ENCODE measurements at regions not wholly inside any gene's neighbourhood (a gene's known extent, or its start where the extent isn't known, plus 50 kb on each side); places are given as distances from the start of the nearest gene placed in this dataset.
"Not testable (repeated sequence)": the region's sequence is repeated elsewhere in the genome, so short reads cannot be mapped to it uniquely, and the experiment has no call there.

DNA sequence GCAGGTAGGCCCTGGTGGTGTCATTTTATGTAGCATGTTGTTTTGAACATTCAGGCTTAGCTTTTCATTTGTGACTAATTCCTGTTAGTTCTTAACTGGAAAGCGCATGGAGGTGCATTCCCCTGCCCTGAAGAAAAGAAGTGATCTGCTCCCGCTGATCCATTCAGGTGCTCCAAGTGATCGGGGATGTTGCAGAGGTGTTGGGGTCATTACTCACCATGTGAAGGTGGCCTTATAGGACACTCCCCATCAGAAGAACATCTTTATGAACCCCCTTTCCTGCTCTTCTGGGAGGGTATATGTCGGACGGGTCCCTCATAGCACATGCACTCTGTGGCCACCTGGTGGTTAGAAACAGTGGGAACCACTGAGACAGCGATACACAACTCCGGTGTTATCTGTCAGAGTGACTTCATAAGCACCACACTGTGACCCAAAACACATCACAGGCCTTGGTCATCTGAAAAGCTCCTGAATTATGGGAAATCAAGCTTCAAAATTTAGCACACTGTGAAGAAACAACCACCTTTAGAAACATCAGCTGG lies 172.5 kb upstream of the NOTCH2NLA start:
- 60% methylated on average over 2 of the region's 7 CpGs for WGBS (ENCODE audit: insufficient coverage, low coverage, missing lambda C conversion rate)
- DNase-seq (ENCODE audit: extremely low read depth in 1 of 4, low spot score in 3 of 4), result peak in 1 of 4 experiments; percentile 47
- not testable (repeated sequence) for FAIRE-seq

More for the DNA sequence above, 172.5 kb upstream of the NOTCH2NLA start:
- BruUV-seq (replicated peaks); H3K4me3 ChIP-seq; H3K4me2 ChIP-seq (ENCODE audit: insufficient read depth, low read length); H3K79me2 ChIP-seq (ENCODE audit: control insufficient read depth, insufficient read depth, low read length); H2AFZ ChIP-seq (ENCODE audit: low read depth, low read length); H4K20me1 ChIP-seq (replicated peaks; ENCODE audit: control insufficient read depth, insufficient read depth, low read length); CTCF ChIA-PET (ENCODE audit: low intra/inter-chr PET ratio); H3K27me3 ChIP-seq (ENCODE audit: control insufficient read depth in 2 of 2, insufficient read depth in 2 of 2, low read length in 2 of 2); H3K4me1 ChIP-seq (replicated peaks in 1 of 2; ENCODE audit: control insufficient read depth in 2 of 2, insufficient read depth in 2 of 2, low read length in 2 of 2); H3K27ac ChIP-seq (ENCODE audit: extremely low read depth, low read depth, low read length); POLR2A ChIA-PET; H3K9me1 ChIP-seq (ENCODE audit: control insufficient read depth, insufficient read depth, low read length); in situ Hi-C loops (cut with MboI); H3K36me3 ChIP-seq (ENCODE audit: control insufficient read depth, insufficient read depth, low read length); H3K9me3 ChIP-seq (replicated peaks; ENCODE audit: control insufficient read depth, insufficient read depth, low read depth, low read length); intact Hi-C loops (cut with micrococcal nuclease); H3K9ac ChIP-seq (ENCODE audit: insufficient read depth in 1 of 2, low read depth in 2 of 2, low read length in 2 of 2); TF ChIP-seq ATF1 (CRISPR knock-in tag; IDR thresholded peaks at IDR 0.05): not testable (repeated sequence)
- ATAC-seq, result peak; percentile 97
- TF ChIP-seq, protein P1, sequence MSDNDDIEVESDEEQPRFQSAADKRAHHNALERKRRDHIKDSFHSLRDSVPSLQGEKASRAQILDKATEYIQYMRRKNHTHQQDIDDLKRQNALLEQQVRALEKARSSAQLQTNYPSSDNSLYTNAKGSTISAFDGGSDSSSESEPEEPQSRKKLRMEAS (CRISPR knock-in tag; IDR thresholded peaks at IDR 0.05), result peak; percentile 55; the same call in 1 of the 2 replicates
- TF ChIP-seq CREM (IDR thresholded peaks at IDR 0.05; ENCODE audit: low read depth) (peak; percentile 67), SMARCA4 (IDR thresholded peaks at IDR 0.05) (peak; percentile 27; the same call in 1 of the 2 replicates), ATF1 (tag; IDR thresholded peaks at IDR 0.05) (peak; percentile 54; the same call in 1 of the 2 replicates), RAD21 (CRISPR knock-in tag; conservative IDR thresholded peaks at IDR 0.05 in 1 of 2, IDR thresholded peaks at IDR 0.05 in 1 of 2) (peak in 1 of 2 experiments; percentile 44; a peak in 2 of 4 replicates), ATF7 (IDR thresholded peaks at IDR 0.05) (0 out of 2 replicates have a peak, but pooled peaks have one; percentile 17), CREB1 (IDR thresholded peaks at IDR 0.05) (peak; percentile 30; the same call in 1 of the 2 replicates), CREB1 (CRISPR knock-in tag; IDR thresholded peaks at IDR 0.05) (peak; percentile 43; the same call in 1 of the 2 replicates)
- TF ChIP-seq, protein P2, sequence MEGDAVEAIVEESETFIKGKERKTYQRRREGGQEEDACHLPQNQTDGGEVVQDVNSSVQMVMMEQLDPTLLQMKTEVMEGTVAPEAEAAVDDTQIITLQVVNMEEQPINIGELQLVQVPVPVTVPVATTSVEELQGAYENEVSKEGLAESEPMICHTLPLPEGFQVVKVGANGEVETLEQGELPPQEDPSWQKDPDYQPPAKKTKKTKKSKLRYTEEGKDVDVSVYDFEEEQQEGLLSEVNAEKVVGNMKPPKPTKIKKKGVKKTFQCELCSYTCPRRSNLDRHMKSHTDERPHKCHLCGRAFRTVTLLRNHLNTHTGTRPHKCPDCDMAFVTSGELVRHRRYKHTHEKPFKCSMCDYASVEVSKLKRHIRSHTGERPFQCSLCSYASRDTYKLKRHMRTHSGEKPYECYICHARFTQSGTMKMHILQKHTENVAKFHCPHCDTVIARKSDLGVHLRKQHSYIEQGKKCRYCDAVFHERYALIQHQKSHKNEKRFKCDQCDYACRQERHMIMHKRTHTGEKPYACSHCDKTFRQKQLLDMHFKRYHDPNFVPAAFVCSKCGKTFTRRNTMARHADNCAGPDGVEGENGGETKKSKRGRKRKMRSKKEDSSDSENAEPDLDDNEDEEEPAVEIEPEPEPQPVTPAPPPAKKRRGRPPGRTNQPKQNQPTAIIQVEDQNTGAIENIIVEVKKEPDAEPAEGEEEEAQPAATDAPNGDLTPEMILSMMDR (IDR thresholded peaks at IDR 0.05 in 2 of 3, conservative IDR thresholded peaks at IDR 0.05 in 1 of 3; ENCODE audit: insufficient read depth in 2 of 3, low read depth in 1 of 3, low read length in 3 of 3), result peak; percentile 13 to 44 (median 25); a peak in 2 of 6 replicates
- TF ChIP-seq, protein P3, sequence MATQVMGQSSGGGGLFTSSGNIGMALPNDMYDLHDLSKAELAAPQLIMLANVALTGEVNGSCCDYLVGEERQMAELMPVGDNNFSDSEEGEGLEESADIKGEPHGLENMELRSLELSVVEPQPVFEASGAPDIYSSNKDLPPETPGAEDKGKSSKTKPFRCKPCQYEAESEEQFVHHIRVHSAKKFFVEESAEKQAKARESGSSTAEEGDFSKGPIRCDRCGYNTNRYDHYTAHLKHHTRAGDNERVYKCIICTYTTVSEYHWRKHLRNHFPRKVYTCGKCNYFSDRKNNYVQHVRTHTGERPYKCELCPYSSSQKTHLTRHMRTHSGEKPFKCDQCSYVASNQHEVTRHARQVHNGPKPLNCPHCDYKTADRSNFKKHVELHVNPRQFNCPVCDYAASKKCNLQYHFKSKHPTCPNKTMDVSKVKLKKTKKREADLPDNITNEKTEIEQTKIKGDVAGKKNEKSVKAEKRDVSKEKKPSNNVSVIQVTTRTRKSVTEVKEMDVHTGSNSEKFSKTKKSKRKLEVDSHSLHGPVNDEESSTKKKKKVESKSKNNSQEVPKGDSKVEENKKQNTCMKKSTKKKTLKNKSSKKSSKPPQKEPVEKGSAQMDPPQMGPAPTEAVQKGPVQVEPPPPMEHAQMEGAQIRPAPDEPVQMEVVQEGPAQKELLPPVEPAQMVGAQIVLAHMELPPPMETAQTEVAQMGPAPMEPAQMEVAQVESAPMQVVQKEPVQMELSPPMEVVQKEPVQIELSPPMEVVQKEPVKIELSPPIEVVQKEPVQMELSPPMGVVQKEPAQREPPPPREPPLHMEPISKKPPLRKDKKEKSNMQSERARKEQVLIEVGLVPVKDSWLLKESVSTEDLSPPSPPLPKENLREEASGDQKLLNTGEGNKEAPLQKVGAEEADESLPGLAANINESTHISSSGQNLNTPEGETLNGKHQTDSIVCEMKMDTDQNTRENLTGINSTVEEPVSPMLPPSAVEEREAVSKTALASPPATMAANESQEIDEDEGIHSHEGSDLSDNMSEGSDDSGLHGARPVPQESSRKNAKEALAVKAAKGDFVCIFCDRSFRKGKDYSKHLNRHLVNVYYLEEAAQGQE (IDR thresholded peaks at IDR 0.05; ENCODE audit: borderline replicate concordance), result peak; percentile 27; the same call in 1 of the 2 replicates
- TF ChIP-seq, protein P3 (CRISPR knock-in tag; IDR thresholded peaks at IDR 0.05; ENCODE audit: low read depth), result not testable (repeated sequence)

All from K562 (cell line).